ENCODE measurements at regions not wholly inside any gene's neighbourhood (a gene's known extent, or its start where the extent isn't known, plus 50 kb on each side); places are given as distances from the start of the nearest gene placed in this dataset.

- H3K27ac ChIP-seq = no peak overlapping the region
- H3K9me3 ChIP-seq = no peaks in the 10 kb centered on the region
- TF ChIP-seq, protein P1, sequence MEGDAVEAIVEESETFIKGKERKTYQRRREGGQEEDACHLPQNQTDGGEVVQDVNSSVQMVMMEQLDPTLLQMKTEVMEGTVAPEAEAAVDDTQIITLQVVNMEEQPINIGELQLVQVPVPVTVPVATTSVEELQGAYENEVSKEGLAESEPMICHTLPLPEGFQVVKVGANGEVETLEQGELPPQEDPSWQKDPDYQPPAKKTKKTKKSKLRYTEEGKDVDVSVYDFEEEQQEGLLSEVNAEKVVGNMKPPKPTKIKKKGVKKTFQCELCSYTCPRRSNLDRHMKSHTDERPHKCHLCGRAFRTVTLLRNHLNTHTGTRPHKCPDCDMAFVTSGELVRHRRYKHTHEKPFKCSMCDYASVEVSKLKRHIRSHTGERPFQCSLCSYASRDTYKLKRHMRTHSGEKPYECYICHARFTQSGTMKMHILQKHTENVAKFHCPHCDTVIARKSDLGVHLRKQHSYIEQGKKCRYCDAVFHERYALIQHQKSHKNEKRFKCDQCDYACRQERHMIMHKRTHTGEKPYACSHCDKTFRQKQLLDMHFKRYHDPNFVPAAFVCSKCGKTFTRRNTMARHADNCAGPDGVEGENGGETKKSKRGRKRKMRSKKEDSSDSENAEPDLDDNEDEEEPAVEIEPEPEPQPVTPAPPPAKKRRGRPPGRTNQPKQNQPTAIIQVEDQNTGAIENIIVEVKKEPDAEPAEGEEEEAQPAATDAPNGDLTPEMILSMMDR (IDR thresholded peaks at IDR 0.05) = no peak
- intact Hi-C loops (cut with DNase I; ENCODE audit: low total_unique reads) = no loop called here
- H3K36me3 ChIP-seq = no peaks in the 10 kb centered on the region
- no peaks in the 10 kb centered on the region for H3K27me3 ChIP-seq
- H3K4me1 ChIP-seq = no peaks in the 10 kb centered on the region
- H3K4me3 ChIP-seq = no peak overlapping the region
- no peak for DNase-seq
These were observed 280.0 kb downstream of the GALR1 start for GRCh38 chr18:77529492-77530176.

- Histone ChIP-seq H3K27me3 (no peaks in the 10 kb centered on the region), H3K9me3 (no peaks in the 10 kb centered on the region), H3K4me1 (no peaks in the 10 kb centered on the region), H3K36me3 (no peaks in the 10 kb centered on the region), H3K4me3 (no peak overlapping the region), H3K27ac (no peak overlapping the region)
- no peak for DNase-seq
- intact Hi-C loops (cut with DNase I; ENCODE audit: low total_unique reads) = no loop called here
- TF ChIP-seq, protein P1 (IDR thresholded peaks at IDR 0.05) = no peak
These were observed 281.1 kb downstream of the GALR1 start for GRCh38 chr18:77530732-77531131.

DNA sequence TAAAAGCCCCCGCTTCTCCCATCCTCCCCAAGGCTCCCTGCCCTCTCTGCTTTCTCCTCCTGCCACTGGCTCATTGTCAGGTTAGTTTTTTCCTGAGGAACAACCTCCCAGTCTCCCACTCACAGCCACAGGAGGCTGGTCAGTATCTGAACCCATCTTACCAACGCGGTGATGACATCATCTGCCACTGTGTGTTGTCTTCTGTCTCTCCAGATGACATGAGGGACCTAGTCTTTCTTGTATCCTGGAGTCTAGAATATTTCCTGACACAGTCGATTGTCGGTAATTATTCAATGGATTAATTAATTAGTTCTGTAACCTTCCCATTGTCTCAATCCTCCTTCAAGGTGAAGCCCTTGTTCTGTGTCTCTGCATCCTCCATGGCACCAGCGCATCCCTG, 290.2 kb downstream of the GALR1 start:
- Histone ChIP-seq H3K27ac (no peak overlapping the region), H3K4me3 (no peak overlapping the region), H3K9me3 (peaks cover 0 to 5% (median 0%) of the 10 kb centered on the region in 3 donors), H3K27me3 (no peaks in the 10 kb centered on the region), H3K4me1 (no peaks in the 10 kb centered on the region), H3K36me3 (no peaks in the 10 kb centered on the region)
- DNase-seq = no peak
- intact Hi-C loops (cut with DNase I; ENCODE audit: low total_unique reads) = no loop called here
- TF ChIP-seq, protein P1 (IDR thresholded peaks at IDR 0.05) = no peak

GRCh38 chr18:77544792-77545191, 295.1 kb downstream of the GALR1 start:
- intact Hi-C loops (cut with DNase I; ENCODE audit: low total_unique reads) = no loop called here
- no peaks in the 10 kb centered on the region for H3K4me1 ChIP-seq

GRCh38 chr18:77547757-77548156, 298.1 kb downstream of the GALR1 start:
- no peaks in the 10 kb centered on the region for H3K9me3 ChIP-seq
- intact Hi-C loops (cut with DNase I; ENCODE audit: low total_unique reads) = no loop called here
- no peaks in the 10 kb centered on the region for H3K27me3 ChIP-seq
- H3K27ac ChIP-seq = no peak overlapping the region
- no peaks in the 10 kb centered on the region for H3K36me3 ChIP-seq
- H3K4me1 ChIP-seq = no peaks in the 10 kb centered on the region
- TF ChIP-seq, protein P1 (IDR thresholded peaks at IDR 0.05) = no peak
- H3K4me3 ChIP-seq = no peak overlapping the region
- DNase-seq = no peak

More at GRCh38 chr18:77544792-77545191, 295.1 kb downstream of the GALR1 start:
- Histone ChIP-seq H3K36me3 (no peaks in the 10 kb centered on the region), H3K4me3 (no peak overlapping the region), H3K9me3 (no peaks in the 10 kb centered on the region), H3K27me3 (no peaks in the 10 kb centered on the region), H3K27ac (no peak overlapping the region)
- TF ChIP-seq, protein P1 (IDR thresholded peaks at IDR 0.05) = no peak
- no peak for DNase-seq
